GM19328 (cell line): ENCODE measurements at regions not wholly inside any gene's neighbourhood (a gene's known extent, or its start where the extent isn't known, plus 50 kb on each side); places are given as distances from the start of the nearest gene placed in this dataset.

Source experiments
- ATAC-seq: cut with Tn5 transposase; IDR thresholded peaks from one replicate; pipeline ENCODE4 v1.9.1; 2021; ENCODE audit warnings: mild to moderate bottlenecking, moderate library complexity; ENCODE audit not compliant: unreplicated experiment

DNA sequence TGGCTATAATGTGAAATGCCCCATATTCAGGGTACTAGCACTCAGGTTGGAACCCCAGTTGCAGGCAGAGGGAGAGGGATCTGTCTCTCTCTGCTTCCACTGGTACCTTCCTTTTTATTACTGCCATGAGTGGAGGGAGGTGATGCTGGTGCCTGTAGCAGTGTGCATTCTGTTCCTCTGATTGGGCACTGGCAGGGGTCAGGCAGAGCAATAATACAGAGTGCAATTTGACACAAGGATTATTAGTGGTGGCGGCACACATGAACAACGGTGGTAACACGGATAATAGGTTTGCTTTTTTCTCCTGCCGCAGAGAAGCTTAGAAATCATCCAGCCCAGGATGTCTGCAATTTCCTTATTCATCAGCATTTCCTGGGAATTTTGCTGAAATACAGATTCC is 525.7 kb downstream of the SLC4A3 start:
- ATAC-seq: no peak

DNA sequence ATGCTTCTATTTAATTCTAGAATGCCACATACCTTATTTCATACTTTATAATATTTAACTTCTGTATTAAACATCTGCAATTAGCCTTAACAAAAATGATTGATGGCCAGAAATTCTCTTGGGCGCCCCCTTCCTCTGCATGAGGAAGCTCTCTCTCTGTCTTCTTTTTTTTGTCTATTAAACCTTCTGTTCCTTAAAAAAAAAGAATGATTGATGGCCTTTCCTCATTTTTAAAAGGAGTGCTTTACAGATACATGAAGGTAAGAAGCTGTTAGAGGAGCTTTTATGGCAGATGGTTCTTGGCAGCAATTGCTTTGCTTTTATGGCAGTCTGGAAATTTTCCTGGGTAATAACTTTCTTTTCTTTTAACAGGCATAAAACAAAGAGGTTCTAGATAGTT is 526.9 kb downstream of the SLC4A3 start:
- ATAC-seq: no peak

DNA sequence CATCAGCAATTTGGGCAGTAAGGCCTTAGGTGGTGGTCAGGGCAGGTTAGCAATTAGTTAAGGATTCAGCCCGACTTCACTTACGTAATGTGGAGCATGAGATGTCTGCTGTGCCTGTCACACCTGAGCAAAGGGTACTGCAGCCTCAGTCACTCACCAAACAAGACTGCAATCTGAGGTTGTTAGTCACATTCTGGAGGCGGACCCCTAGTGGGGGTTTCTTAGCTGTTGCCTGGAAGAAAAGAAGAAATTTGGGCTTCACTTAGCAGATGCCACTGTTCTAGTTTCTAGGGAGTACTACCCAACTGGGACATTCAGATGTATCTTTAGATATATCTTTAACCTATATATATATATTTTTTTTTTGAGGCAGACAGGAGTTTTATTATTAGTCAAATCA is 529.9 kb downstream of the SLC4A3 start:
- ATAC-seq: no peak

DNA sequence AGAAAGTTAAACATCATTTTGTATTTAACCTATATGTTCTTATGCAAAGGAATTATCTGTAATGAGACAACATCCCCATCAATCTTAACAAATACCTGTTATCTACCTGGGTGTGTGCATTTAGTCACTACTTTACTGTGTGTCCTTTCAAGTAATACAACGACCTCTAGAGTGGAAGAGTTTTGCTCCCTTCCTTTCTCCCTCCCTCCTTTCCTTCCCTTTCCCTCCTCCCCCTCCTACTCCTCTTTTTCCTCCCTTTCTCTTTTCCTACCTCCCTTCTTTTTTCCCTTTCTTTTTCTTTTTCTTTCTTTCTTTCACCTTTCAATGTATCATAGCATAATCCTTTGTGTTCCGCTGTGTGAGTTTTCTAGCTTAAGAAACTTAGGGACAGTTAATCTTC is 532.3 kb downstream of the SLC4A3 start:
- no peak for ATAC-seq

DNA sequence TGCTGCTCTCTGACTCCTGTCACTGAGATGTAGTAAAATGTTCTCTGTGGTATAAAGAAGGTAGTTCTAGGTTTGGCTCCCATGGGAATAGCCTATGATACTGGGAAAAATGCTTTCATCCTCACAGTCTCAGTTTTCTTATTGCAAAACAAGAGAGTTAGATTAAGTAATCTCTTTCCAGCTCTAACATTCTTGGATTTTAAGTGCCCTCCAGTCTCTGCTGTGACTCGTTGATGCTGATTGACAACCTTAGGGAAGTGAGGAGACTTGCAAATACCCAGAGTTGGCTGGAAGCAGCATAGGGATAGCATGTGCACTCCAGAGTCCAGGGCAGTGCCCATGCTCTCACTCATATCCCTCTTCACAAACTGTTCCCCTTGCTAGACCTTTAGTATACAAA is 534.9 kb downstream of the SLC4A3 start:
- ATAC-seq: no peak

DNA sequence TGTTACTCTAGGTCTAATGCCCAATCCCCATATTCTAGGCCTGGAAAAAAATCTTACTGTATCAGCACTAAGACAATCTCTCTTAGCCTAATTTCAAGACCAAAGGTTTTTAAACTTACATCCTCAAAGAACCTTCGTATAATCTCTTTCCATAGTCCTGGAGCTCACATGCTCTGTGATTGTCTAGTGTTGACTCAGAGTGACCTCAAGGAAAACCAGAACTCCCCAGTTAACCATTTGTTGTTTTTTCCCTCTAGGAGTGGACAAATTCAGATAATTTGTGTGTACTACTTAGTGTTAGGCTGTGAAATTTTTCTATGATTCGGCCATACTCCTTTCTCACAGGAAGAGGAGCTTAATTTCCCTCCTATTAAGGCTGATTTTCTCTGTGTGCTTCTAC is 536.1 kb downstream of the SLC4A3 start:
- no peak for ATAC-seq

DNA sequence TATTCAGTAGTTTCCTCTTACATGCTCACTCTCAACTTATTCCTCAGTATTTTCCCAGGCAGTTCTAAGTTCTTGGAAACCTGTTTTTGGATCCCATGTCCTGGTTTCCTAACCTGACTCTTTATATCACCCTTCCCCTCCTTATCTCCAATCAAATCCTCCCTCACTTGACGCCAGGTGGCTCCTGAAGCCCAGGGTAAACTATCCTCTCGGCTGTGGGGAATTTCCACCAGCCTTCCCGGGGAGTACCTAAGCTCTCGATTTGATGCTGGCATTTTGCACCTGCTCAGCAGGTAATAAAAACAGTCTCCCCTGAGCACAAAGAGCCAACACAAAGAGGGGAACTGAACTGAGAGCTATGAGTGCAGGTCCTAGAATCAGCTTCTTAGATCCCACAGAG is 538.0 kb downstream of the SLC4A3 start:
- no peak for ATAC-seq

DNA sequence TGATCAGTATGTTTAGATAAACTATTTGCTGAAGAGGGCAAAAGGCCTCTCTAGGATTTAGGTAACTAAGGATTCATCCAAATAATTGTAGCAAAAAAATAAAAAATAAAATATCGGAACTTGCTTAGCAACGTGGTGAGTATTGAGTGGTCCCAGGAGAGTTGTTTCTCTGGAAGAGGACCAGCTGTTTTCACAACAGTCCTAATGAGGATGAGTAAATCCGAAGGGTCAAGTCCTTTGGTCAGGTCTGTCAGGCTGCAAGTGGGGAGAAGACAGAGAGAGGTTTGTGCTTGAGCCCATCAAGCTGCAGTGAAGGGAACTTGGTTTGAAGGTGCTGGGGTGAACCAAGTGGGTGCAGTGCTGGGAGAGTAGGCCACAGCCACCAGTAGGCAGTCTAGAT is 539.2 kb downstream of the SLC4A3 start:
- ATAC-seq: no peak

DNA sequence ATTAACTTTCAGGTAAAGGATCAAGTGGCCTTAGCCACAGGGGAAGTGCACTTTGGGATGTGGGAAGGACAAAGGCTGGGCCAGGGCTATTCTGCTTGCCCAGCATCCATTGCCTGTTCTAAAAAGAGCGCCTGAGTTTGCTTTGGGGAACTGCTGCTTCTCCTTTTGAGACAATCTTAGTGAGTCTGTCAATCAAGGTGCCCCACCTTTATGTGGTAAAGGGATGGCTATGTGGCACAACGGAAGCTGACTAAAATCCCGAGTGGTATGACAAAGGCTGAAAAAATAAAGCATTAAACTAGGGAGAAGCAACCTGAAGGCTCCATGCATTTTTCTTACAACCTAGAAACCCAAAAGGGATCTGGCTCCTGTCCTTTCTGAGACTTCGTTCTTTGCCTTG is 540.5 kb downstream of the SLC4A3 start:
- ATAC-seq: no peak

DNA sequence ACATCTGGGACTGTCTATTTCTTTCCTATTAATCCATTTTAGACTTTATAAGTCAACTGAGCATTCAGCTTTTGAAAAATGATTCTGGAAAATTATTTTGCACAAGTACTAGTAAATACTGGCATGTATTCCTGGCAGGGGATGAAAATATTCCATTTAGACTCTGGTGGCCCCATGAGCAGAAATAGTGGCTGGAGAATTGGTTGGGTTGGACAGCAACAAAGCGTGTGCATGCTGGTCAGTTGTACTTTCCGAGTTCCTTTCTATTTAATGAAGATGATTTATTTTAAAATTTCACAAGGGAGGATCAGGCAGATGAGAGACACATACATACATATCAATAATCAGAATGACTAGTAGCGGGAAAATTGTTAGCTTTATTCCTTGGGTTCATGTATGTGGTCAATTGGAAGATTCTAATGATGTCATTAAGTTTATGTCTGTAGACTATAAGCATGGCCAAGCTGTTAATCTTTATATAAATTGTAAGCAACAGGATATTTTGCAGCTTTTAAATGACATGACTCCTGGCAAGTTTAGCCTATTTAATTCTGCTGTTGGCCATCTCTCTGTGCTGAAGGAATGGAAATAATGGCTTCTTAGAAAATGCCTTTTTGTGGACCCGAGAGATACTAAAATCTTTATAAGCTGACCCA is 541.6 kb downstream of the SLC4A3 start:
- no peak for ATAC-seq

DNA sequence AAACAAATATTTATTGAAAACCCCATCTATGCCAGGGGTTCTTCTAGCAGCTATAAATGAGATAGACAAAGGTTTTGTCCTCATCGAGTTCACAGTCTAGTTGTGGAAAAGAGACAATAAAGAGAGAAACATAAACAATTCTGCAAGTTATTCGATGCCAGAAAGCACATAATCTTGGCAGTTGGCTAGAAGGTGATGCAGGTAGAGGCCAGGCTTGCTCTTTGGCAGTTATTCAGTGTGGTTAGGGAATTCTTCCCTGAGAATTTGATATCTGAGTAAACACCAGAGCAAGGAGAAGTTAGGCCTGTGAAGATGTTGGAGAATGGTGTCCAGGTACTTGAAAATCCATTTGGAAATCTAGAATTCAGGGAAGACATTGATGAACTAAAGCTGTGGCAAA is 547.4 kb downstream of the SLC4A3 start:
- ATAC-seq: no peak

DNA sequence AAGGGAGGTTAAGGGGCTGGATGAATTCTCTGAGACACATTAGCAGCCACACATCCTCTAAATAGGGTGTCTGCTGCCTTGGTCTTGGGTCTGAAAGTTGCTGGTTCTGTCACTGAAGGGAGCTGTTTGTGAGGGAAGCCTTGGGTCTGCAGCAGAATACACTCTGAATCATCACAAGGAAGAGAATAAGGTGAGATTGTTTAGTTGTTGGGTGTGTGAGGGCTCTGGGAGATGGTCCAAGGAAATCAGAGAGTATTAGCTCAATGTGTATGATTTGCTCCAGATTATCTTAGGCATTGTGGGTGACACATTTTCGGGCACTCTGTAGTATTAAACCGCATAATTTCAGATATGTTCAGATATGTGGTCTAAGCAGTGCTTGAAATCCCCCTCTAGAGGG is 548.5 kb downstream of the SLC4A3 start:
- ATAC-seq: no peak

DNA sequence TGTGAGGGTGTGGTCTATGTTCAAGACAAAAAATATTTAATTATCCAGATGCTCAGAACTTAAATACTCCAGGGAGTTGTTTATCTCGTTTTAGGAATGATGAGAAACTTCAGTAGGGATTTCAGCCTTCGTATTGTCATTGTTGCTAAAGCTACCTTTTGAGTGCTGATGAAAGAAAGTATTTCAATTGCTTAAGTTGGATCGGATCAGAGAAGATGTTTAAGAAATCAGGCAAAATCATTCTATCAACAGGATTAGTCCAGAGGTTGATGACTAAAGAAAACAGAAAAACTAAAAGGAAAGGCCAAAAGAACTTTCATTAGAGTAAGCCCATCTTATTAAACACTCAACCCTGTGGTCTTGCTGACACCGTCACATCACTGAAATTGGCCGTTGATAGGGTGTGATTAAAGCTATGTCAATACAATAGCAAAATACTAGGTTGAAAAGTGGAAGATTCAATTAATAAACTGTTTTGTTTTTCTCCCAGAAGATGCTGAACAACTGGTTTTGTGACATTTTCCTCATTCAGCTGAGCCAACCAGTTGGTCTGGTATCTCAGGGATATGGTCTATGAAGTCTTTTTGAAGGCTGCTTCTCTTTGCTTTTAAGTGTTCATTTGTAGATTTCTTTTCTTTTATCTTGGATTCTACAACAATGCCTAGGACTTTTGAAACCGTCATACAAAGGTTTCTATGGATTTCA is 551.7 kb downstream of the SLC4A3 start:
- no peak for ATAC-seq

DNA sequence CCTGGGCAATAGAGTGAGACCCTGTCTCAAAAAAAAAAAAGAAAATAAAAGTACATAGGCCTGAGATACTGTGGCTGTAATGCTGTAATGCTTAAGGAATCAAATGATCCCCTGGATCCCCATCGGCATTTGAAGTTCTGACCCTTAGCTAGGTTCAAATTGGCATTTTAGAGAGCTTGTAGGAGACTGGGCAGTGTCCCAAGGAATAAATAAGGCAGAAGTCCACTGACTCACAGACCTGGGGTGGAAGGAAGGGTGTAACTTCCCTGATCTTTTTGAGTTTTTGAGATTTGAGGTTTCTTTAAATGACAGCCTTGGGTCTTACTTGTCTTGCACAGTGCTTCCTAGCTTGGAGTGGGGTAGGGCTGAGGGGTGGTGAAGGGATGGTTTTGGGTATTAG is 553.7 kb downstream of the SLC4A3 start:
- ATAC-seq: no peak

DNA sequence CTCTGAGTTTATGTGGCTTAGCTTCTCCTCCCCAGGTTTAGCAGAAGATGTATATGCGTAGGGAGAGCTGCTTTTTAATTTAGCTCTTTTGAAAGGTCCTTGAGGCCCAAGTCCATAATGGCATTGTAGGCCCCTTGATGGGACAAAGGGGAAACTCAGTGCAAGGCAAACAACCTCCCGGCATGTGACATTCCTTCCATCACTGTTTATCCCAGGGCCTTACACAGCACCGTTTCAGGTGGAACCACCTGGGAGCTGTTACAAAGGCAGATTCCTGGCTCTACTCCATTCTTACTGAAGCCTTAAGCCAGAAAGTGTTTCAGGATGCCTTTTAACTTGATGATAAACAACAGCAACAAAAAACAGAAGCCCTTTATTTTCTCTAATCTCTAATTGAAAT is 555.4 kb downstream of the SLC4A3 start:
- no peak for ATAC-seq

DNA sequence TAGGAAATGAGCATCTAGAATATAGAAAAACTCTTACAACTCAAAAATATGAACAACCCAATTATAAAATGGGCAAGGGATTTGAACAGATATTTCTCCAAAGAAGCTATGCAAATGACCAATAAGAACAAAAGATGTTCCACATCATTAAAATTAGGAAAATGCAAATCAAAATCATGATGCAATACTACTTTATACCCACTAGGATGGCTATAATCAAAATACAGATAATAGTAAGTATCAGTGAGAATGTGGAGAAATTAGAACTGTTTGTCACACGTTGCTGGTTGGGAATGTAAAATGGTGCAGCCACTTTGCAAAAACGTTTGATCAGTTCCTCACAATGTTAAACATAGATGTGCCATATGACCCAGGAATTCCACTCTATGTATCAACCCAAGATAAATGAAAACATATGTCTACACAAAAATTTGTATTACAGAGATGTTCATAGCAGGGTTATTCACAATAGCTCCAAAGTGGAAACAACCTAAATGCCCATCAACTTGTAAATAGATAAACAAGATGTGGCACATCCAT is 558.4 kb downstream of the SLC4A3 start:
- ATAC-seq: no peak

DNA sequence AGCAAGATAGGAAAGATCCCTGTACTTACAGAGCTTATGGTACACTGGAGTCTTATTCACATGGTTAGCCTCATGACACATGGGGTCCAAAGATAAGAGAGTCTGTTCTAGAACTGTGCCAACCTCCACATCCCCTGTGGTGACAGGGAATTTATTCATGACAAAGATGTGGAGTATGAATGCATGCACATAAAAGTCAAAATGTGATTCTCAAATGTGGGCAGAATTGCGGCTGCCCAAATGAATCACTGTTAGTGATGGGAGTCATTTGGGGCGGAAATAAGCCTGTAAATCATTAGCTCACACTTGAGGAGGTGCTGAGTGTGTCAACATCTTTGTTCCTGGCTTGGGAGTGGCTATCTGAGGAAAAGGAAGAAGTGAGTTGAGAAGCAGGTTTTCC is 560.6 kb downstream of the SLC4A3 start:
- no peak for ATAC-seq

DNA sequence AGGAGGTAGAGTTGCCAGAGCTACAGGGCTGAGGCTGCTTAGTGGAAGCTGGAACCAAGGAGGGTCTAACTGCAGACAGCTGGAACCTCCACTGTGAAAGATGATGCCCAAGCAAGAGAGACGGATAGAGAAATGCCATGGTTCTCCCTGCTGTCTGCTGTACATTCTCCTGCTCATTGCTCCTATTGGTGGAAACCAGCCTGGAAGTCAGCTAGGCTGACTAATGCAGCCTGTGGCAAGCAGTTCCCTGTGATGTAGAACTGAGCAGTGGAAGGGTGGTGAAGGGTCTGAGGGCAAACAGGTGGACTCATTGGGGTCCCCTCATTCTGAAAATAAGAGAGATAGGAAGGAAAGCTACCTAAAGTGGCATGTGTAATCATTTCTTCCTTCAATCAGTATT is 563.6 kb downstream of the SLC4A3 start:
- ATAC-seq: no peak

DNA sequence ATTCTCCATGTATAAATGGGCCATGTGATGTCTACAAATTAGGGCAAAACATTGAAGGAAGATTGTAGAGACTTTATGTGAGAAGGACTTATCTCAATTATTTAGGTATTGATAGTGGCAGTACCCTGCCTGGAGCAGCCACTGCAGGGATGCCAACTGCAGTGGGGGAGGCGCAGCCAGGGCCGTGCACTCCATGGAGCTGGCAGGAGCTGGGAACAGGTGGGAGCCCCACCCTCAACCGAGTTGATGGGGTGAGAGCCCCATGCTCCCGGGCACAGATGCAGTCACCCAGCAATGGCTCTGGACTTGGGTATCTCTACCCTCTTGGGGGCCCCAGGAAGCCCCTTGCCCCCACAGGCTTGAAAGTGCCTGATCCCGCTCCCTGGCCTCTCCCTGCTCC is 564.3 kb downstream of the SLC4A3 start:
- no peak for ATAC-seq

DNA sequence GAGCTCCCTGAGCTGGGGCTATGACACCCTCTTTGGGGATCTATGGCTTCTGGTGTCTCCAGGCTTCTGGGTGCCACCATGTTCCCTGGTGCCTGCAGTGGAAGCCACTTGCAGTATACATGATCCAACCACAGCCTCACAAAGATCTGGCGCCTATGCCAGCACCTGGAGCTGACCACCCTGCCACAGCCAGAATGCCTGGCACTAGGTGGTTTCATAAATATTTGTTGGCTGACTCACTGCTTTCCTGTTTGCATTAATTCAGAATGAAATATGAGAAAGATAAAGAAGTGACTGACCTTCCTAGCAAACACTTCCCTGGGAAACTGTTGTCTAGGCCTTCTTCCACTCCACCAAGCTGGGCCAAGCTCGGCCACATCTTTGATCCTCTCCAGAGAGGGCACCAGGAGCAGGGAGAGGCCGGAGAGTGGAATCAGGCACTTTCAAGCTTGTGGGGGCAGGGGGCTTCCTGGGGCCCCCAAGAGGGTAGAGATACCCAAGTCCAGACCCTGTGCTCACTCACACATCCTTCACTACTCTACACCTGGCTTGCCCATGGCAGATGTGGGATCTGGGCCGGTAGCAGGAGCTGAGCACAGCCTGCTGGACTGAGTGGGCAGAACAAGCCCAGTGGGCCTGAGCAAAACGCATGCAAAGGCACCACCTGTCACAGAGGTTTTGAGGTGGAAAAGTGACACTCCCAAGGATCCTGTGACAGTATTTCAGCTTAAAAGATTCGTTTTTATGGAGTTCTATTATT is 565.7 kb downstream of the SLC4A3 start:
- ATAC-seq: no peak

DNA sequence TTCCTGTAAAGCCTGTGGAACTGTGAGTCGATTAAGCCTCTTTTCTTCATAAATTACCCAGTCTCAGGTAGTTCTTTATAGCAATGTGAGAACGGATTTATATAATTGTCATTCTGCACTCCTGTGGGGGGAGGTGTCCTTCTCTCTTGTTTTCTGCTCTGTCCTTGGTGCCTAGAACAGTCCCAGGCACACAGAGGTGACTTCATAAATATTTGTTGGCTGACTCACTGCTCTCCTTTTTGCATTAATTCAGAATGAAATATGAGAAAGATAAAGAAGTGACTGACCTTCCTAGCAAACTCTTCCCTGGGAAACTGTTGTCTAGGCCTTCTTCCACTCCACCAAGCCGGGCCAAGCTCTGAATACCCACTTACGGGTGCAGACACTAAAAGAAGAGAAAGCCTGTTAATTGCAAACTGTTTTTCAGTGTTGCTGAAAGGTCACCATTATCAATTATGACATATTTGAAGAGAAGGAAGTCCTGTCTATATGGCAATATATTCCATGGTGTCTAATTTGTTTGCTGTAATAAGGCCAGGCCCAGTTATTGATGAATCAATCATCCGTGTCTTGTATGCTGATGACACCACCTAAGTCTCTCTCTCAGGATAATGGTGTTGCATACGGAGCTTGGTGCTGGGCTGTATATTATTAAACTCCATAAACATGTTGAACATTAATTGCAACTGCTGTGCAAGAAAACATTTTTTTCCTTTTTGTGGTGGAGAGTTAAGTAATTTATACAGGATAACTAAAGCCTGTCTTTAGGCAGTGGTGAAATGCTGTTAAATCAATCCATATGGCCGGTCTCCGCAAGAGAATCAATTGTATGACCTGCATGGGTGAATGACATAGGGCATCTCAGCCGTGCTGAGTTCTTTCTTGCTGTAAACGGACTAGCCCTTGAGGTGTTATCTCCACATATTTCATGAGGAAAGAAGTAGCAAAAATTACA is 567.5 kb downstream of the SLC4A3 start:
- ATAC-seq: no peak
